A673 (cell line): ENCODE measurements at regions not wholly inside any gene's neighbourhood (a gene's known extent, or its start where the extent isn't known, plus 50 kb on each side); places are given as distances from the start of the nearest gene placed in this dataset.

Experiments
- BruUV-seq: library from RNA; stranded (reverse); fragments of 400-500 nt; replicated peaks from 2 replicates; lab custom pipeline; 2021; lab: Mats Ljungman, UMichigan
- CTCF ChIA-PET: fragments of 300-600 bp; sonication (Branson Sonifier 250); formaldehyde crosslinking; loops from one replicate; lab custom pipeline; 2022; ENCODE audit warnings: antibody characterized with exemption; lab: Charles Lee
- POLR2A ChIA-PET: fragments of 300-600 bp; sonication (Branson Sonifier 250); formaldehyde crosslinking; loops from one replicate; lab custom pipeline; 2022; ENCODE audit warnings: antibody characterized with exemption; ENCODE audit not compliant: low non-redundant PET; lab: Charles Lee
- DNase-seq: peaks from one replicate; pipeline ENCODE4 v3.0.0-alpha.2; 2015; ENCODE audit warnings: low spot score
- H3K27ac ChIP-seq: fragments of 200-600 bp; sonication (generic); 2 replicates; pipeline ENCODE4 v1.5.1; 2016; ENCODE audit warnings: mixed run types, low read depth, mild to moderate bottlenecking, mixed read lengths, antibody characterized with exemption, low read length; ENCODE audit not compliant: poor library complexity, severe bottlenecking
- H3K27me3 ChIP-seq: fragments of 200-600 bp; sonication (generic); replicated peaks from 2 replicates; pipeline ENCODE4 v1.6.1; 2017; ENCODE audit warnings: mixed run types, low read depth, mild to moderate bottlenecking, mixed read lengths, antibody characterized with exemption, low read length; ENCODE audit not compliant: insufficient read depth, poor library complexity
- H3K36me3 ChIP-seq: fragments of 200-600 bp; sonication (generic); 2 replicates; pipeline ENCODE4 v1.6.1; 2016; ENCODE audit warnings: mixed run types, mild to moderate bottlenecking, mixed read lengths, antibody characterized with exemption, low read length; ENCODE audit not compliant: insufficient read depth, poor library complexity, severe bottlenecking
- H3K4me1 ChIP-seq: fragments of 200-600 bp; sonication (generic); 2 replicates; pipeline ENCODE4 v1.6.1; 2017; ENCODE audit warnings: mixed run types, mild to moderate bottlenecking, mixed read lengths, antibody characterized with exemption, low read length; ENCODE audit not compliant: insufficient read depth, poor library complexity, severe bottlenecking
- H3K4me3 ChIP-seq: fragments of 200-600 bp; sonication (generic); 2 replicates; pipeline ENCODE4 v1.5.1; 2016; ENCODE audit warnings: low read depth, mixed run types, mild to moderate bottlenecking, mixed read lengths, low read length; ENCODE audit not compliant: poor library complexity, severe bottlenecking
- H3K9me3 ChIP-seq: fragments of 200-600 bp; sonication (generic); 2 replicates; pipeline ENCODE4 v1.6.1; 2016; ENCODE audit warnings: mixed run types, low read depth, mild to moderate bottlenecking, mixed read lengths, antibody characterized with exemption, low read length; ENCODE audit not compliant: poor library complexity, severe bottlenecking
- EZH2 ChIP-seq: fragments of 200-600 bp; sonication (generic); IDR thresholded peaks from 2 replicates; pipeline ENCODE4 v1.6.1; 2017; ENCODE audit warnings: borderline replicate concordance, low read depth, mild to moderate bottlenecking, mixed read lengths, antibody characterized with exemption, low read length; ENCODE audit not compliant: poor library complexity, severe bottlenecking
- intact Hi-C: fragments of 100-400 bp; cut with micrococcal nuclease; formaldehyde crosslinking; loops from one replicate; pipeline ENCODE4 v1.10.0; 2022; ENCODE audit not compliant: unreplicated experiment
- TF ChIP-seq, protein P1 (sequence below): fragments of 300-800, 200-600 bp; sonication (generic); conservative IDR thresholded peaks from 2 replicates; pipeline ENCODE4 v1.5.1; 2017; ENCODE audit warnings: low read depth, mild to moderate bottlenecking, antibody characterized with exemption, low read length, moderate library complexity, mixed read lengths

DNA sequence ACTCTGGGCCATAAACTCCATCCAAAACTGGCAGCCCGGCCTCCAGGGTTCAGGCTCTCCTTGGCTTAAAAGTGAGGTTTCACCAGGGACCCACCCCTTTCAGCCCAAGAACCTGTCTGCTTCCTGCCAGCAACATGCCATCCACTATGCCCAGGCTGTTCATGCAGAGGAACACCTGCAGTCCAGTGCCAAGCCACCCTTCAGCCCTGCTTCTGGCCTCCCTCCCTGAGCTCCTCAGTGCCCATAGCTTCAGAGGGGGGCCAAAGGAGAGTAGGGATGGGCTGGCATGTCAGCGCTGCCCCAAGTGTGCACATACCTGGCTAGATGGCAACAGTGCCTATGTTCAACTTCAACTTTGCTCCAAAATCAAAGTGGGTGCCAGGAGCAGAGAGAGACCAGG is 166.9 kb upstream of the MRPS30 start:
- ChIA-PET POLR2A (no interaction called here), CTCF (no interaction called here)
- intact Hi-C loops, result no loop called here
- no TSS peak for BruUV-seq
- H3K4me3 ChIP-seq, result no peak overlapping the region
- DNase-seq, result no peak
- no peaks in the 10 kb centered on the region for H3K9me3 ChIP-seq
- no peaks in the 10 kb centered on the region for H3K4me1 ChIP-seq
- no peaks in the 10 kb centered on the region for H3K27me3 ChIP-seq
- TF ChIP-seq, protein P1, sequence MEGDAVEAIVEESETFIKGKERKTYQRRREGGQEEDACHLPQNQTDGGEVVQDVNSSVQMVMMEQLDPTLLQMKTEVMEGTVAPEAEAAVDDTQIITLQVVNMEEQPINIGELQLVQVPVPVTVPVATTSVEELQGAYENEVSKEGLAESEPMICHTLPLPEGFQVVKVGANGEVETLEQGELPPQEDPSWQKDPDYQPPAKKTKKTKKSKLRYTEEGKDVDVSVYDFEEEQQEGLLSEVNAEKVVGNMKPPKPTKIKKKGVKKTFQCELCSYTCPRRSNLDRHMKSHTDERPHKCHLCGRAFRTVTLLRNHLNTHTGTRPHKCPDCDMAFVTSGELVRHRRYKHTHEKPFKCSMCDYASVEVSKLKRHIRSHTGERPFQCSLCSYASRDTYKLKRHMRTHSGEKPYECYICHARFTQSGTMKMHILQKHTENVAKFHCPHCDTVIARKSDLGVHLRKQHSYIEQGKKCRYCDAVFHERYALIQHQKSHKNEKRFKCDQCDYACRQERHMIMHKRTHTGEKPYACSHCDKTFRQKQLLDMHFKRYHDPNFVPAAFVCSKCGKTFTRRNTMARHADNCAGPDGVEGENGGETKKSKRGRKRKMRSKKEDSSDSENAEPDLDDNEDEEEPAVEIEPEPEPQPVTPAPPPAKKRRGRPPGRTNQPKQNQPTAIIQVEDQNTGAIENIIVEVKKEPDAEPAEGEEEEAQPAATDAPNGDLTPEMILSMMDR, result no peak
- no peak for TF ChIP-seq EZH2
- no peak overlapping the region for H3K27ac ChIP-seq
- H3K36me3 ChIP-seq, result no peaks in the 10 kb centered on the region

DNA sequence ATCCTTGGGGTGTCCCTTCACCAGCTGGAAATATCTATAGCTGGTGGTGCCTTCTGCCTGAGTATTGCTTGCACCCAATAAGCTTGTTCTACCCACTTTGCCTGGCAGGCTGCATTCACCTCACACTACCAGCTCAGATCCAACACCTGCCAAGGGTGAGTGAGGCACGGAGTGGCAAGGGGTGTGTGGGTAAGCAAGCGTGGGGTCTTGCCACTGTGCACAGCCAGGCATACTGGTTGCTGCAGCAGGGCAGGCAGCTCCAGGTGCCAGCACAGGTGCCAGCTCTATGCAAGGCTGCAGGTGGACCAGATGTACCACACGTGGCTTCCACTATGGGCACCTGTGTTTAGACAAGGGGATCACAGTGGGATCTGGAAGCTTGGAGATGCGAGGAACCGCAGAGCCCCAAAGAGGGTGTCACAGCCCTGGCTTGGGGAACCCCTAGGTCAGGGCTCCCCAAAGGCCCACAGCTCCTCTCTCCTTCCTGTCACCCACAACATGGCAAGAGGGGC is 167.7 kb upstream of the MRPS30 start:
- CTCF ChIA-PET, result no interaction called here
- POLR2A ChIA-PET, result no interaction called here

DNA sequence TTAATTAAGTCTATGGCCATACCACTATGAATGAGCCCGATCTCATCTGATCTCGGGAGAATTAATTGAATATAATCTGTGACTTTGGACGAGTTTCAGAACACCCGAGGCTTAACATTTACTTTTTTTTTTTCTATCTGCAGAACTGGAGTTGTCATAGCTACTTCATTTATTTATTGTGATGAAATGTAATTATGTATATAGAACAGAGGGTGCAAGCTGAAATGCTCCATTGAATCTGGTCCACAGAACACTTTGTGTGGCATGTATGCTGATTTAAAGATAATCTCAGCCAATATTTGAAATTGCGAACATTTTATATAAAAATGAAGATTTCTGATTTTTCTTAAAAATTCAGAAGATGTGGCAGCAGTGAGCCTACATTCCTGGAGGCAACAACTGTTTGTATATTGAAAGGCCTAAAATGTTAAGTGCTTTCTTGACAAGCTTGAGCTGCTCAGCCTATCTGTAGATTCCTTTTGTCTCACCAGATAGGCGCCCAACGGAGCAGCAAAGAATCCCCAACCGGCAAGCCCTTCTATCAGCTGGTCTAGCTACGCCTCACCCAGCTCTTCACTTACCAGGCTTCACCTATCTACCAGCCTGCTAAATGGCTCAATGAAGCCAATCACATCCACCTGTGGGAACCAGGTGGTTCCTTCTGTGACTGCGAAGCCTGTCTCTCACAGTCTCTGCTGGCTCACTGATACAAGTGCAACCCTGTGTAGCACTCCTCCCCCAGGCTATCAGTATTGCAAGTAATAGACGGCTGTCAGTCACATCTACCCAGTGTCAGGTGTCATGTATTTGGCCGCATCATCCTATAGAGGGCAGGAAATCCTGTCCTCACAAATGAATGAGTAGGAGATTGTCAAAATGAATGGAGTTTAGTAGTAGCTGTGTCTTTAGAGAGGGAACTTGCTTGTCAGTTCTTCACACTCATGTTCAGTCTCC is 170.6 kb upstream of the MRPS30 start:
- no peak for DNase-seq
- BruUV-seq, result no TSS peak
- POLR2A ChIA-PET, result no interaction called here
- Histone ChIP-seq H3K4me3 (no peak overlapping the region), H3K36me3 (no peaks in the 10 kb centered on the region), H3K9me3 (no peaks in the 10 kb centered on the region), H3K27ac (no peak overlapping the region), H3K4me1 (no peaks in the 10 kb centered on the region), H3K27me3 (no peaks in the 10 kb centered on the region)
- intact Hi-C loops, result no loop called here
- TF ChIP-seq, protein P1, result no peak
- TF ChIP-seq EZH2, result no peak
- CTCF ChIA-PET, result no interaction called here

More for the DNA sequence above, 167.7 kb upstream of the MRPS30 start:
- DNase-seq, result no peak
- H3K4me3 ChIP-seq, result no peak overlapping the region
- no peak for TF ChIP-seq EZH2
- TF ChIP-seq, protein P1, result no peak
- intact Hi-C loops, result no loop called here
- BruUV-seq, result no TSS peak
- H3K27ac ChIP-seq, result no peak overlapping the region
- H3K9me3 ChIP-seq, result no peaks in the 10 kb centered on the region
- no peaks in the 10 kb centered on the region for H3K27me3 ChIP-seq
- no peaks in the 10 kb centered on the region for H3K36me3 ChIP-seq
- H3K4me1 ChIP-seq, result no peaks in the 10 kb centered on the region
